ENCODE measurements at regions not wholly inside any gene's neighbourhood (a gene's known extent, or its start where the extent isn't known, plus 50 kb on each side); places are given as distances from the start of the nearest gene placed in this dataset.

DNA sequence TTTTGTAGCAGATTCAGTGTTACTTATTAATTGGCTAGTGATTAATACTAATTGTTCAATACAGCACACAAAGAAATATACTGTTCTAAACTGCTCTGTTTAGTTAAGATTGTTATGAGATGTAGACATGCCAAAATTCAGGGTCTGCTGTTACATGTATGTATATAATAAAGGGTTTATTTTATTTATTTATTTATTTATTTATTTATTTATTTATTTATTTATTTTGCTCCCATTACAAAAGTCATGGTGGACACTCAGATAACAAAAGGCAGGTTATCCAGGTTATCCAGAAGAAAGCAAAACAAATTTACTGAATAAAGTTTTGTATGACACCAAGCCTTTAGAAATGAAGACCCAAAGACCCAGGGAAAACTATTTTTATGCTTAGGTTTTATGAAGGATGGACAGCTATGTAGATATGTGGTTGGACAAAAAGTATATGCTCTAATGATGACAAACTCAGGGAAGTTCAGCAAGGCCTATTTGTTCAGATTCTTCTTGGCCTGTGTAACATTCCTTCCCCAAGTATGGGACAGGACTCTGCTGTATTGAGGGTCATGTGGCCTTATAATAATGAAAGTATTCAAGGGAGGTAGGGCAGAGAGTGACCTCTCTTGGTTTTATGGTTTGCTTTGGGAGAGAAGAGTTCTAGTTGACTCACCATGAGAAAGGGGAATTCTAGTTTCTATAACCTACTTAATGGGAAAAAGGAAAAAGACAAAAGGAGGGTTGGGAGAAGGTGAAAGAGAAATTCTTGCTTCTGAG lies 1056.8 kb downstream of the ROBO2 start:
- Histone ChIP-seq H2BK15ac (ENCODE audit: low read depth, low read length) (no peak overlapping the region), H3K4me1 (ENCODE audit: insufficient read depth, low read length) (no peaks in the 10 kb centered on the region), H3K23ac (ENCODE audit: insufficient read length, low read depth, low read length) (no peak overlapping the region), H2BK120ac (ENCODE audit: low read depth, low read length, poor library complexity, severe bottlenecking) (no peak overlapping the region), H3K4me2 (ENCODE audit: insufficient read depth, insufficient read length, low read length) (no peak overlapping the region), H2AK5ac (ENCODE audit: insufficient read length, low read length) (no peak overlapping the region), H3K9me3 (ENCODE audit: control insufficient read depth, low read depth, low read length) (no peaks in the 10 kb centered on the region), H4K5ac (ENCODE audit: insufficient read length, low read depth, low read length) (no peak overlapping the region), H3T11ph (ENCODE audit: low read length) (no peak overlapping the region), H3K27me3 (ENCODE audit: insufficient read depth, low read length) (no peaks in the 10 kb centered on the region), H3K18ac (ENCODE audit: insufficient read length, low read depth, low read length) (no peak overlapping the region), H4K91ac (ENCODE audit: insufficient read length, low read depth, low read length) (no peak overlapping the region), H3K4ac (ENCODE audit: low read depth, low read length) (no peak overlapping the region), H2BK20ac (ENCODE audit: low read depth, low read length, poor library complexity, severe bottlenecking) (no peak overlapping the region), H4K8ac (replicated peaks; ENCODE audit: insufficient read length, low read depth, low read length) (no peak overlapping the region), H3K79me1 (ENCODE audit: insufficient read depth, low read depth, low read length, poor library complexity, severe bottlenecking) (no peaks in the 10 kb centered on the region), H2AFZ (ENCODE audit: low read length) (no peak overlapping the region), H3K79me2 (ENCODE audit: insufficient read depth, low read length) (no peaks in the 10 kb centered on the region), H3K23me2 (ENCODE audit: insufficient read length, low read depth, low read length, poor library complexity, severe bottlenecking) (no peaks in the 10 kb centered on the region), H2BK5ac (ENCODE audit: insufficient read length, low read length) (no peak overlapping the region), H2BK12ac (ENCODE audit: insufficient read length, low read depth, low read length) (no peak overlapping the region), H4K20me1 (ENCODE audit: control insufficient read depth, insufficient read depth, insufficient read length) (no peaks in the 10 kb centered on the region), H3K14ac (ENCODE audit: insufficient read depth, low read length) (no peak overlapping the region), H3K56ac (ENCODE audit: insufficient read length, low read depth, low read length) (no peak overlapping the region), H3K27ac (ENCODE audit: insufficient read length, low read depth, low read length) (no peak overlapping the region), H3K9ac (ENCODE audit: extremely low read depth, insufficient read length, low read length) (no peak overlapping the region)
- Mint-ChIP-seq H3K27ac (peak overlapping the region; percentile 53 to 87 (median 68); a peak in 2 of 7 replicates), H3K27me3 (ENCODE audit: low read depth) (no peaks in the 10 kb centered on the region), H3K4me3 (no peak overlapping the region), H3K9me3 (no peaks in the 10 kb centered on the region; a peak in 3 of 5 replicates), H3K36me3 (ENCODE audit: insufficient read depth in 1 of 3, low read depth in 3 of 3) (peaks cover 2 to 22% (median 6%) of the 10 kb centered on the region in 3 experiments; a peak in 2 of 7 replicates), H3K4me1 (peaks cover 3 to 5% of the 10 kb centered on the region in 2 experiments; a peak in 3 of 4 replicates)
- no peak for DNase-seq
- TF ChIP-seq, protein P1, sequence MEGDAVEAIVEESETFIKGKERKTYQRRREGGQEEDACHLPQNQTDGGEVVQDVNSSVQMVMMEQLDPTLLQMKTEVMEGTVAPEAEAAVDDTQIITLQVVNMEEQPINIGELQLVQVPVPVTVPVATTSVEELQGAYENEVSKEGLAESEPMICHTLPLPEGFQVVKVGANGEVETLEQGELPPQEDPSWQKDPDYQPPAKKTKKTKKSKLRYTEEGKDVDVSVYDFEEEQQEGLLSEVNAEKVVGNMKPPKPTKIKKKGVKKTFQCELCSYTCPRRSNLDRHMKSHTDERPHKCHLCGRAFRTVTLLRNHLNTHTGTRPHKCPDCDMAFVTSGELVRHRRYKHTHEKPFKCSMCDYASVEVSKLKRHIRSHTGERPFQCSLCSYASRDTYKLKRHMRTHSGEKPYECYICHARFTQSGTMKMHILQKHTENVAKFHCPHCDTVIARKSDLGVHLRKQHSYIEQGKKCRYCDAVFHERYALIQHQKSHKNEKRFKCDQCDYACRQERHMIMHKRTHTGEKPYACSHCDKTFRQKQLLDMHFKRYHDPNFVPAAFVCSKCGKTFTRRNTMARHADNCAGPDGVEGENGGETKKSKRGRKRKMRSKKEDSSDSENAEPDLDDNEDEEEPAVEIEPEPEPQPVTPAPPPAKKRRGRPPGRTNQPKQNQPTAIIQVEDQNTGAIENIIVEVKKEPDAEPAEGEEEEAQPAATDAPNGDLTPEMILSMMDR (conservative IDR thresholded peaks at IDR 0.05): no peak
